Activated CD4-positive, alpha-beta T cell treated with anti-CD3 and anti-CD28 coated beads for 48 hours (primary cell): ENCODE measurements at regions not wholly inside any gene's neighbourhood (a gene's known extent, or its start where the extent isn't known, plus 50 kb on each side); places are given as distances from the start of the nearest gene placed in this dataset.
"Not testable (repeated sequence)": the region's sequence is repeated elsewhere in the genome, so short reads cannot be mapped to it uniquely, and the experiment has no call there.

Experiments
- DNase-seq: peaks from one replicate; pipeline ENCODE4 v3.0.0-alpha.2; 2020

DNA sequence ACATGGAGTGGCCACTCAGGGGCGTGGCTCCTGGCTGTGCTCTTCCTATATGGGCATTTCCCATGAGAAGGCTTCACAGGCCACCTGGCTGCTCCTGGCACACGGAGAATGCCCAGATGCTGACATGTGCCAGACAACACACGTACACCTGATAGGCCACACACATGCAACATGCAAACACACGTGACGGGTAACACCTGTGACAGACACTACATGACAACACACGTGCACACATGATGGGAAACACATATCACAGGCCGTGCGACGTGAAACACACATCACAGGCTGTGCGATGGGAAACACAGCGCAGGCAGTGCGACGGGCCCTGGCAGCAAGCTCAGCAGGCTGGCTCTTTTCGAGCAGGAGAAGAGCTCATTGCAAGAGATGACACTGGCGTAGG is 94.3 kb upstream of the HMX1 start:
- DNase-seq, result not testable (repeated sequence)

DNA sequence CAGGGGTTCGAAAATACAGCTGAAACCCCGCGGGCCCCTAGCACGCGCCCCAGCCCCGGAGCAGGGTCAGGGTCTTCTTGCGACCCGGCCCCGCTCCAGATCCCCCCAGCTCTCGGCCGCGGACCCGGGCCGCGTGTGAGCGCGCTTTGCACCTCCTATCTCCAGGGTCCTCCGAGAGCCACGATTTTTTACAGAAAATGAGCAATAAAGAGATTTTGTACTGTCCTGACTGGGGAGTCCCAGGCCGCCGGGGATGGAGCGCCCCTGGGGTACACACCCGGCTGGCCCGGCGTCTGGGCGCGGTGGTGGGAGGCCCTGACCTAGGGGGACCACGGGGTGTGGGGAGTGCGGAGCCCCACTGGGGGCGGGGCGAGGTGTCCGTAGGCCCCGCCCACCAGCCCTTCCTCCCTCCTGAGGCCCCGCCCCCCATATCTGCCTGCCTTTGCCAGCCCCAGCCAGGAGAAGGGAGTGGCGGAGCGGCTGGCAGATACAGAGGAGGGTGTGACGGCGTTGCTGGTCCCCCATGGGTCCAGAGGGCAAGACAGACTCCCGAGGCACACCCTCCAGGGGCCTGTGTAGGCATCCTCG is 92.7 kb upstream of the HMX1 start:
- DNase-seq, result peak; percentile 24

- not testable (repeated sequence) for DNase-seq
Measured at GRCh38 chr4:8963533-8963932, 91.9 kb upstream of the HMX1 start.

GRCh38 chr4:8961343-8961742 is 89.7 kb upstream of the HMX1 start:
- DNase-seq, result peak; percentile 82

- not testable (repeated sequence) for DNase-seq
Measured at GRCh38 chr4:8959471-8959870, 87.8 kb upstream of the HMX1 start.

DNA sequence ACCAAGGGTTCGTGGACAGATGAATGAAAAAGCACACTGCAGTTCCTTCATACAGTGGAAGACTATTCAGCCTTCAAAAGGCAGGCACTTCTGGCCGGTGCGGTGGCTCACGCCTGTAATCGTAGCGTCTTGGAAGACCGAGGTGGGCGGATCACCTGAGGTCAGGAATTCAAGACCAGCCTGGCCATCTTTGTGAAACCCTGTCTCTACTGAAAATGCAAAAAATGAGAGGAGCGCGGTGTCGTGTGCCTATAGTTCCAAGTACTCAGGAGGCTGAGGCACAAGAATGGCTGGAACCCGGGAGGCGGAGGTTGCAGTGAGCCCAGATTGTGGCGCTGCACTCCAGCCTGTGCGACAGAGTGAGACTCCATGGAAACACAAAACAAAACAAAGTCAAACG is 82.4 kb upstream of the HMX1 start:
- DNase-seq, result not testable (repeated sequence)

GRCh38 chr4:8952791-8953190 is 81.2 kb upstream of the HMX1 start:
- not testable (repeated sequence) for DNase-seq

- DNase-seq, result not testable (repeated sequence)
Measured at GRCh38 chr4:8952109-8952508, 80.5 kb upstream of the HMX1 start.

GRCh38 chr4:8945506-8945905 is 73.9 kb upstream of the HMX1 start:
- not testable (repeated sequence) for DNase-seq

DNA sequence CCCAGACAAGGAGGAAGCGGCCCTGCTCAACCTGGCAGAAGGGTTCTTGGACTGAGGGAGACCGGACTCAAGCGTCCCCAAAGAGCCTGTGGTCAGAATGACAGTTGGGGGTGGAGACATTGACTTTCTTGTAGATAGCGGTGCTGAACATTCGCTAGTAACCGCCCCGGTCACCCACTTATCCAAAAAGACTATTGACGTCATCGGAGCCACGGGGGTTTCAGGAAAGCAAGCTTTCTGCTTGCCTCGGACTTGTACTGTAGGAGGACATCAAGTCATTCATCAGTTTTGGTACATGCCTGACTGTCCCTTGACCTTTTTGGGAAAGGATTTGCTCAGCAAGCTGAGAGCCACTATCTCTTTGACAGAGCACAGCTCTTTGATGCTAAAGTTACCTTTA is 71.7 kb upstream of the HMX1 start:
- DNase-seq, result not testable (repeated sequence)

- DNase-seq, result not testable (repeated sequence)
Measured at GRCh38 chr4:8942088-8942487, 70.4 kb upstream of the HMX1 start.

DNA sequence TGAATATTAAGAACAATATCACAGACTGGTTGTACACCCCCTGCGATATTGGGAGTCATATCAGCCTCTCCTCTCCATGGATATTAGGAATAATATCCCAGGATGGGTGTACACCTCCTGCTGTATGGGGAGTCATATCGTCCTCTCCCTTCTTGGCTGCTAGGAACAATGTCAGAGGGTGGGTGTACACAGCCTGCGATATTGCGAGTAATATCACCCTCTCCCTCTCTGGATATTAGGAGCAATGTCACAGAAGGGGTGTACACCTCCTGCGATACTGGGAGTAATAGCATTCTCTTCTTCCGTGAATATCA is 69.8 kb upstream of the HMX1 start:
- not testable (repeated sequence) for DNase-seq

- peak; percentile 30 for DNase-seq
Measured at GRCh38 chr4:8940792-8941491, 69.3 kb upstream of the HMX1 start.

- DNase-seq, result no peak
Measured at GRCh38 chr4:8939840-8940742, 68.5 kb upstream of the HMX1 start.

- no peak for DNase-seq
Measured at GRCh38 chr4:8939160-8939839, 67.7 kb upstream of the HMX1 start.

GRCh38 chr4:8938623-8939022 is 67.0 kb upstream of the HMX1 start:
- DNase-seq, result no peak

- DNase-seq, result no peak
Measured at GRCh38 chr4:8938137-8938536, 66.5 kb upstream of the HMX1 start.

GRCh38 chr4:8932884-8933283 is 61.2 kb upstream of the HMX1 start:
- DNase-seq, result no peak

- DNase-seq, result no peak
Measured at GRCh38 chr4:8928074-8928473, 56.4 kb upstream of the HMX1 start.

DNA sequence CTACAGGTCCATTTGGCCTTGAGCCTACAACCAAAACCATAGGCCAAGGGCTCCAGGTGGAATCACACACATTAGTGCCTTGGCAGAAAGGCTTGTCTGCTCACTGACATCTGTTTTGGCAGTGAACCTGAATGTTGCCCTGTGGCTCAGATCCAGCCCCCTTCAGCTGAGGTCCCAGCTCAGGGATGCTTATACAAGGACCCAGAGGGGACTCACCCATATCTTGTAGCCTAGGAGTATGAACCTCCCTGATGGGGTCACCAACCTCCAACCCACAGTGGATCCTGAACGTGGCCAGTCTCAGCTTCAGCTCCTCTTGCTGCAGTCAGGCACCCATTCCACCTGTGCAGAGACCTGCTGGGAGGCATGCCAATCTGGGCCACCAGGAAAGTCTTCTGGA is 50.8 kb upstream of the HMX1 start:
- DNase-seq, result no peak

DNA sequence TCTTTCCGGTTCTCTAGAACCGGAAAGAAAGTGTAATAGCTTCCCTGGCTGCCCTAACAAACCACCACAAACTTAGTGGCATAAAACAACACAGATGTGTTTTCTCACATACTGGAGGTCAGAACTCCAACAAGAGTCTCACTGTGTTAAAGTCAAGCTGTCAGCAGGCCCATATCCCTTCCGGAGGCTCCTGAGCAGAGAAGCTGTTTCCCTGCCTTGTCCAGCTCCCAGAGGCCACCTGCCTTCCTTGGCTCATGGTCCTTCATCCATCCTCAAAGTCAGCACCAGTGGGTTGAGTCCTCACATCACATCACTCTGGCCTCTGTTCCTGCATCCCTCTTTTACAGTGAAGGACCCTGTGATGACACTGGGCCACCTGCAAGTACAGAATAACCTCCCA is 49.8 kb upstream of the HMX1 start:
- DNase-seq, result no peak
